ENCODE measurements at regions not wholly inside any gene's neighbourhood (a gene's known extent, or its start where the extent isn't known, plus 50 kb on each side); places are given as distances from the start of the nearest gene placed in this dataset.
"Not testable (repeated sequence)": the region's sequence is repeated elsewhere in the genome, so short reads cannot be mapped to it uniquely, and the experiment has no call there.

DNA sequence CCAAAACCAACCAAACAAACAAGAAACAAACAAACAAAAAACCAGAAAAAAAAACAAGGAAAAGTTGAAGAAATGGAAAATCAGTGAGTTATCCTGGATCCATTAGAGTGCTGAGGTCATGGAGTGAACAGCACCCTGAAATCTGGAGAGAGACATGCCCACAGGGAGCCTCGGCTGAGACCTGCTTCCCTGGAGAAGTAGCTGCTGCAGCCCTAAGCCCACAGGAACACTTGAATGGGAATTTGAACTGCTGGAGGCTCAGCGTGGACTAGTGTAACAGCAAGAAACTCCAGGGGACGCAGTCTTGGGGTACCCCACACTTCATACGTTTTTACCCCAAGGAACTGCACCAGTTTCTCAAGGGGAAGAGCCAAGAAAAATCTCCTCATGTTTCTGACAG, 144.1 kb upstream of the UBE3A start:
- H3K4me3 ChIP-seq, result no peak overlapping the region
- H3K4me1 ChIP-seq, result no peaks in the 10 kb centered on the region
- intact Hi-C loops (cut with DNase I), result no loop called here
- H3K27me3 ChIP-seq, result no peaks in the 10 kb centered on the region
- H3K27ac ChIP-seq, result no peak overlapping the region
- 58 to 70% (median 67%) methylated on average over 4 of the region's 4 CpGs for WGBS, 4 donors
- no peak for TF ChIP-seq POLR2A (IDR thresholded peaks at IDR 0.05)
- TF ChIP-seq, protein P1, sequence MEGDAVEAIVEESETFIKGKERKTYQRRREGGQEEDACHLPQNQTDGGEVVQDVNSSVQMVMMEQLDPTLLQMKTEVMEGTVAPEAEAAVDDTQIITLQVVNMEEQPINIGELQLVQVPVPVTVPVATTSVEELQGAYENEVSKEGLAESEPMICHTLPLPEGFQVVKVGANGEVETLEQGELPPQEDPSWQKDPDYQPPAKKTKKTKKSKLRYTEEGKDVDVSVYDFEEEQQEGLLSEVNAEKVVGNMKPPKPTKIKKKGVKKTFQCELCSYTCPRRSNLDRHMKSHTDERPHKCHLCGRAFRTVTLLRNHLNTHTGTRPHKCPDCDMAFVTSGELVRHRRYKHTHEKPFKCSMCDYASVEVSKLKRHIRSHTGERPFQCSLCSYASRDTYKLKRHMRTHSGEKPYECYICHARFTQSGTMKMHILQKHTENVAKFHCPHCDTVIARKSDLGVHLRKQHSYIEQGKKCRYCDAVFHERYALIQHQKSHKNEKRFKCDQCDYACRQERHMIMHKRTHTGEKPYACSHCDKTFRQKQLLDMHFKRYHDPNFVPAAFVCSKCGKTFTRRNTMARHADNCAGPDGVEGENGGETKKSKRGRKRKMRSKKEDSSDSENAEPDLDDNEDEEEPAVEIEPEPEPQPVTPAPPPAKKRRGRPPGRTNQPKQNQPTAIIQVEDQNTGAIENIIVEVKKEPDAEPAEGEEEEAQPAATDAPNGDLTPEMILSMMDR (IDR thresholded peaks at IDR 0.05), result no peak
- ATAC-seq (no peak), DNase-seq (peak in 1 of 5 donors; percentile 30)
- peaks cover 0 to 22% (median 2%) of the 10 kb centered on the region in 12 donors for H3K9me3 ChIP-seq
- no peaks in the 10 kb centered on the region for H3K36me3 ChIP-seq

DNA sequence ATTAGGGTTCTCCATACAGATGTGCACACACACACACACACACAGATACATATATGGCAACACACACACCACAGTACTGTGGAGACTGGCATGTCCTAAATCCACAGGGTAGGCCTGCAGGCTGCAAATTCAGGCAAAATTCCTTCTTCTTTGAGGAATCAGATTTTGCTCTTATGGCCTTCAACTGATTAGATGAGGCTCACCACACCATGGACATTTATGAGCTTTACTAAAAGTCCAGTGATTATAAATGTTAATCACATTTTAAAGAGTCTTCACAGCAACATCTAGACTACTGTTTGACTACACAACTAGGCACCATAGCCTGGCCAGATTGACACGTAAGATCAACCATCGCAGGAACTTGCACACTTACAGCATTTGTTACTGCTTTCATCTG, 140.3 kb upstream of the UBE3A start:
- Histone ChIP-seq H3K4me3 (no peak overlapping the region), H3K27me3 (no peaks in the 10 kb centered on the region), H3K9me3 (peaks cover 0 to 4% (median 0%) of the 10 kb centered on the region in 12 donors), H3K27ac (no peak overlapping the region), H3K36me3 (no peaks in the 10 kb centered on the region), H3K4me1 (no peaks in the 10 kb centered on the region)
- ATAC-seq (no peak), DNase-seq (no peak)
- WGBS, 4 donors, result 97 to 98% (median 98%) methylated on average over 2 of the region's 2 CpGs
- no peak for TF ChIP-seq POLR2A (IDR thresholded peaks at IDR 0.05)
- TF ChIP-seq, protein P1 (IDR thresholded peaks at IDR 0.05), result no peak
- intact Hi-C loops (cut with DNase I), result no loop called here

DNA sequence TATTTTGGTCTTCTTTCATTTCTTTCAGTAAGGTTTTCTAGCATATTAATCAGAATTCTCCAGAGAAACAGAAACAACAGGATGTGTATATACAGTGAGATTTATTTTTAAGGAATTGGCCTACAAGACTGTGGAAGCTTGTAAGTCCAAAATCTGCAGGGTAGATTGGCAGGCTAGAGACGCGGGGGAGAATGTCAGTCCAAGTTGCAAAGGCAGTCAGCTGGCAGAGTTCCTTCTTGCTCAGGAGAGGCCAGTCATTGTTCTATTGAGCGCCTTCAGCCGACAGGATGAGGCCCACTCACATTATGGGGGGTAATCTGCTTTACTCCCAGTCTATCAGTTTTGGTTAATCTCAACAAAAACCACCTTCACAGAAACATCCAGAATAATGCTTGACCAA, 133.4 kb upstream of the UBE3A start:
- H3K27me3 ChIP-seq, result no peaks in the 10 kb centered on the region
- no peak overlapping the region for H3K4me3 ChIP-seq
- H3K36me3 ChIP-seq, result no peaks in the 10 kb centered on the region
- DNase-seq (no peak), ATAC-seq (peak in 2 of 4 donors; percentile 23 to 39)
- H3K4me1 ChIP-seq, result peaks cover 0 to 32% (median 7%) of the 10 kb centered on the region in 12 donors
- intact Hi-C loops (cut with DNase I), result no loop called here
- 19 to 31% (median 24%) methylated on average over 4 of the region's 4 CpGs for WGBS, 4 donors
- TF ChIP-seq, protein P1 (IDR thresholded peaks at IDR 0.05), result no peak
- no peak for TF ChIP-seq POLR2A (IDR thresholded peaks at IDR 0.05)
- H3K9me3 ChIP-seq, result peaks cover 0 to 4% (median 0%) of the 10 kb centered on the region in 12 donors
- no peak overlapping the region for H3K27ac ChIP-seq

DNA sequence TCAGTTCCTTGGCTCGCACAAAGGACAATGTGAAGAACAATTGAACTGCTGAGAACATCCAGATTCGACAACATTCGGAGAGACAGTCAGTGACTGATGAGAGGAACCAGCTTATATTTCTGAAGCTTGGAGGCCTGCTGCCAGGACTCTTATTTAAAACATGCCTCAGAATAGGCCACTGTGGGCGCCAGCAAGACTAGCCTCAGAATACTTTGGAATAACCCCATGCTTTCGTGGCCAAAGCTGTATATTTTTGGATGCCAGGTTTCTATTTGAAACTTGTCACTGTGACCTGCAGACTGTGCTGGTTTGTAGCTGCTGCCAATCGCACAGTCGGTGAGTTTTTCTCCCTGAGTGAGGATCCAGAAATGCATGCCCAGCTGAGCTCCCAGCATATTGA, 129.9 kb upstream of the UBE3A start:
- no peaks in the 10 kb centered on the region for H3K36me3 ChIP-seq
- TF ChIP-seq, protein P1 (IDR thresholded peaks at IDR 0.05), result no peak
- TF ChIP-seq POLR2A (IDR thresholded peaks at IDR 0.05), result no peak
- intact Hi-C loops (cut with DNase I), result loop anchor here in 3 of 10 donors (2.0 to 10.0 kb wide), 3 partner anchors 102 to 116 kb away; no protein-coding TSS in a partner anchor
- H3K27me3 ChIP-seq, result no peaks in the 10 kb centered on the region
- 36 to 52% (median 46%) methylated on average over 7 of the region's 7 CpGs for WGBS, 4 donors
- peak overlapping the region in 8 of 12 donors; percentile 29 to 80 (median 54) for H3K27ac ChIP-seq
- no peaks in the 10 kb centered on the region for H3K9me3 ChIP-seq
- ATAC-seq, result peak; percentile 81 to 91 (median 89)
- peaks cover 0 to 42% (median 7%) of the 10 kb centered on the region in 12 donors for H3K4me1 ChIP-seq
- DNase-seq, result peak in 4 of 5 donors; percentile 45 to 77 (median 48)
- no peak overlapping the region for H3K4me3 ChIP-seq

DNA sequence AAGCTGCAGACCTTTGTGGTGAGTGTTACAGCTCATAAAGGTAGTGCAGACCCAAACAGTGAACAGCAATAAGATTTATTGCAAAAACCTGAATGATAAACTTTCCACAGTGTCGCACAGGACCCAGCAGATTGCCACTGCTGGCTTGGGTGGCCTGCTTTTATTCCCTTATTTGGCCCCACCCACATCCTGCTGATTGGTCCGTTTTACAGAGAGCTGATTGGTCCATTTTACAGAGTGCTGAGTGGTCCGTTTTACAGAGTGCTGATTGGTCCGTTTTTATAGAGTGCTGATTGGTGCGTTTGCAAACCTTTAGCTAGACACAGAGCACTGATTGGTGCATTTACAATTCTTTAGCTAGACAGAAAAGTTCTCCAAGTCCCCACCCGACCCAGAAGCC, 127.7 kb upstream of the UBE3A start:
- not testable (repeated sequence) for H3K36me3 ChIP-seq, H3K4me3 ChIP-seq, H3K9me3 ChIP-seq, ATAC-seq, H3K27me3 ChIP-seq, DNase-seq, H3K27ac ChIP-seq
- 68 to 72% (median 70%) methylated on average over 6 of the region's 6 CpGs for WGBS, 4 donors
- peaks cover 0 to 41% (median 4%) of the 10 kb centered on the region in 12 donors for H3K4me1 ChIP-seq
- intact Hi-C loops (cut with DNase I), result loop anchor here in 1 of 10 donors (10.0 kb wide), 1 partner anchor 118 kb away; no protein-coding TSS in a partner anchor
